ENCODE measurements at regions not wholly inside any gene's neighbourhood (a gene's known extent, or its start where the extent isn't known, plus 50 kb on each side); places are given as distances from the start of the nearest gene placed in this dataset.
"Not testable (repeated sequence)": the region's sequence is repeated elsewhere in the genome, so short reads cannot be mapped to it uniquely, and the experiment has no call there.

DNA sequence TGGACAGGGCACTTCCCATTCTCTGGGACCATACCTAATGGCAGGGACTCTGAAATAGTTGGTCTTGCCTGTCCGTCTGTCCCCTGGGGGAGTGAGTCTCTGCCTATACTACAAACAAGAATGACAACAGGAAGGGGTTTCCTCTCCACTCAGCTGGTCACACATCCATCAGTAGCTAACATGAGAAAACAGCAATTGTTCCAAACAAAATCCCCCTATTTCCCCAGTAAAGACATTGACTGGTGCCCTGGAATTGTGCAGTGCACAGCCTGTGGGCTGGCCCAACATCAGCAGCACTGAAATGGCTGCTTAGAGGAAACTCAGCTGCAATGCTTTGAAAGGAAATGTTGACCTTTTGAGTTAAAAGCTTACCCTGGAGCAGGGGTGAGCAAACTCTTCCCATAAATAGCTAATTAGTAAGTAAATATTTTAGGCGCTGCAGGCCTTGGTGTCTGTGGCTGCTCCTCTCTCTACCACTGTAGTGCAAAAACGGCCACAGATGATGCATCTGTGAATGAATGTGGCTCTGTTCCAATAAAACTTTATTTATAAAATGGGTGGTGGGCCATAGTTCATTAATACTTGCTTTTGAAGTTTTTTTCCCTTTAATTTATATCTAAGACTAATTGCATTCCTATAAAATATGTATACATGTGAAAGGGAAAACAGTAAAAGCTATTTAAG, 174.3 kb downstream of the KLF13 start:
- H3K27ac ChIP-seq = no peak overlapping the region
- H3K36me3 ChIP-seq = no peaks in the 10 kb centered on the region
- no peaks in the 10 kb centered on the region for H3K4me1 ChIP-seq
- no peaks in the 10 kb centered on the region for H3K9me3 ChIP-seq (replicated peaks)
- H3K4me3 ChIP-seq = no peak overlapping the region
- no peaks in the 10 kb centered on the region for H3K27me3 ChIP-seq
- DNase-seq = no peak

DNA sequence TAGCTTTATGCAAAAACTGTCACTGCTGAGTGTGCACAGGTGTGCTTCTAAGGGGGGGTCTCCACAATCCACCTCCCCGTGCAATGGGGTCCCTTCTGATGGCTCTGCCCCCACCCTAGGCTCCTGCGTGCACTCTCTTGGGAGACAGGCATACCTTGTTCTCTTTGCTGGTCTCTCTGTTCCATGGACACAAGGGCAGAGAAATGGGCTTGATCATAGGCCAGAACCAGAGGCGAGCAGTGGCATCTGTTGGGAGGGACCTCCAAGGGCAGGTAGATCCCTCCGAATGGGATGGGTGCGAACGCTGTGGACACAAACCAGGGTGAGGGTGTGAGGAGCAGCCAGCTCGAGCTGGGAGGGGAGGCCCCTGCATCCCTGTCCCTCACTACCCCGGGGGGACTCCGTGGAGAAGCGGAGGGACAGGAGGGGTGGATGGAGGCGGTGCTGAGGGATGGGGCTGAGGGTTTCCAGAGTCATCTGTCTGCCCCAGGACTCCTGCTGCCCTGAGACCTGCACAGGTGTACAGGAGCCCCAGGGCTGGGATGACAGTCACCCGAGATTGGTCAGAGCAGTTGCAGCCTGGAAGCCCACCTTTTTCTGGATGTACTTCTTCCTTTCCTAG, 175.0 kb downstream of the KLF13 start:
- Histone ChIP-seq H3K9me3 (replicated peaks) (no peaks in the 10 kb centered on the region), H3K4me3 (no peak overlapping the region), H3K27me3 (no peaks in the 10 kb centered on the region), H3K27ac (no peak overlapping the region), H3K36me3 (no peaks in the 10 kb centered on the region), H3K4me1 (no peaks in the 10 kb centered on the region)
- no peak for DNase-seq

DNA sequence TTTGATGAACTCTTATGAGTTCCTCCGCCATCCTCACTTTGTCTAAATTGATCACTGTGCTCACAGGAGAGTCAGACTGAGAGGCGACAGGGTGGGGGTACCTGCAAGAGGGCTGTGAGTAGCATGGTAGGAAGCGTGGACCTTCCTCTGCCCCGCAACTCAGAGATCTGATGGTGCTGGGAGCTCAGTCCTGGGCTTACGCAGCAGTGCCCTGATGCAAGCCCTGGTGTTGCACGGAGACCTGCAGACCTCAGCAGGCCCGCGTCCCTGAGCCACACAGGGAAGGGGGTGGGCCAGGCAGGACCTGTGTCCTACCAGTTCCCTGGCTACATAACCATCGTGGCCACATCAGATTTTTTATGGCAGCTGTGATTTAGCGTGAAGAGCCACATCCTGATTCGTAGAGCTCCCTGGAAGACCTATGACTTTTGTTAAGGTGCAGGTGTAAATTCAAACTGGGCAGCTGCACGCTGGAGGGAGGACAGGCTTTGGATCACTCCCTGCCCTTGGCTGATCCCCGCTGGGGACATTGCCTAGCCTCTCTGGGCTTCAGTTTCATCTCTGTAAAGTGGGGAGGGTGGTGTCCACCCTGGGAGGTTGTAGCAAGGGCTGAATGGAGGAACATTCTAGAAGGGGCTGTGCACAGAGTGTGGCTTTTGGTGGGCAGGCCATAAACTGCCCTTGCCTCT, 176.1 kb downstream of the KLF13 start:
- no peak overlapping the region for H3K4me3 ChIP-seq
- no peaks in the 10 kb centered on the region for H3K27me3 ChIP-seq
- H3K36me3 ChIP-seq = no peaks in the 10 kb centered on the region
- peak in 1 of 2 experiments; percentile 20 for DNase-seq
- H3K27ac ChIP-seq = no peak overlapping the region
- no peaks in the 10 kb centered on the region for H3K4me1 ChIP-seq
- H3K9me3 ChIP-seq (replicated peaks) = no peaks in the 10 kb centered on the region

DNA sequence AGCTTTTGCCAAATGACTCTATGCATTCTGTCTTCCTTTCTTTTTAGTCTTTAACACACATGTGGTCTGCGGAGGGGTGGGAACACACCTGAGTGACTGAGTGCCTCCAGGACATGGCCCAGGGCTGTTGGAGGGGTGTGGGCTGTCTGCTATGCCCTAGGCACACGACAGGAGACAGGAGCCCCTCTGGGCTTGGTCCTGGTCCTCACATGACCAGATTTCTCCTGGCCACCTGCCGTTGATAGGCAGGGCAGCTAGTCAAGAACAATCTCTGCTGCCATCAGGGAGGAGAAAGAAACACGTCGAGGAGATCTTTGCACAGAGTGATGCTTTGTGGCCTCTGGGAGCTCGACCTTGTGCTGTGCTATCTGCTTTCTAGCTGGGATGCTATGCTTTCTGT, 176.6 kb downstream of the KLF13 start:
- Histone ChIP-seq H3K4me1 (no peaks in the 10 kb centered on the region), H3K36me3 (no peaks in the 10 kb centered on the region), H3K9me3 (replicated peaks) (no peaks in the 10 kb centered on the region), H3K27ac (no peak overlapping the region), H3K27me3 (no peaks in the 10 kb centered on the region), H3K4me3 (no peak overlapping the region)
- DNase-seq = no peak

DNA sequence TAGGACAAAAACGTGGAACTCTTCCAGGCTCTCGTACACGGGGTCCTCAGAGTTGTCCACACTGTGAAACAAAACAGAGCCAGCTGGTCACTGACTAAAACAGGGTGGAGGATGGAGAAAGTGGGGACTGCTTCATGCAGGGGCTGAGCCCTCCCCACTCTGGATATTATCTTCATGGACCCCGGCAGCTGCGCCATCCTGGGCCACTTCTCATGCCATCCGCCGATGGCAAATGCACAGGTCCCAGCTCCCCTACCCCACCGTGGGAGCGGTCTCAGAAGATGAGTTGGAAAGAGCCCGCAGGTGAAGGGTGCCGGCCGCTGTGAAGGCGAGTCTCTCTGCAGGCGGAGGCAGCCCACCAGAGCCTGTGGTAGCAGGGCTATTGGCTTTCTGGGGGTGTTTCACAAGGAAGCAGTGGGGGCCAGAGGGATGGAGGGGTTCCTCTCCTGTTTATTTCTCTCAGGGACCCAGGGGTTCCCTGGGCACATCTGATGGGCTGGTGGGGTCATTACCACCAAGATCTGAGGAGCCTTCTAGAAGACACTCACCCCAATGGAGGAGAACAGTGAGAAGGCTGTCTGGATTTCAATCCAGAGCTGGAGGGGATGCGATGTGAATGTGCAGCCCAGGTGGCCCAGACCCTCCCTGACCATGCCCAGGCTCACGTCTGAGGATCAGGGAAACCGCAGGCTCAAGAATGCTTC, 177.3 kb downstream of the KLF13 start:
- no peaks in the 10 kb centered on the region for H3K36me3 ChIP-seq
- H3K4me3 ChIP-seq = no peak overlapping the region
- no peak for DNase-seq
- H3K27ac ChIP-seq = no peak overlapping the region
- no peaks in the 10 kb centered on the region for H3K4me1 ChIP-seq
- no peaks in the 10 kb centered on the region for H3K9me3 ChIP-seq (replicated peaks)
- no peaks in the 10 kb centered on the region for H3K27me3 ChIP-seq

DNA sequence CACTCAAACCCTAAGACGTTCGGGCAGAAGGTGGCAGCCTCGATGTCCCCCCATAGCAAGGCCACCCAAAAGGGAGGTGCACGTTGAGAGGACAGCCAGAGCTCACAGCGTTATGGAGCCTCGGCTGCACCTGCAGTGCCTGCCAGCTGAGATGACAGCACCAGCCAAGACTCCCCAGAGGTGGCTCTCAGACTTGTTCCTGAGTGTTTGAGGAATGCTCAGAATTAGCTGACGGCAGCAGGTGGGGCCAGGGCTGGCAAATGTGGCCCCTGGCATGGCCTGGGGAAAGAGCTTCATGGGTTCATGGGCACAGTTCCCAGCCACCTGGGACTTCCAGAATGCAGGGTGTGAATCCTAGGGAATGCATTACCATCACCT, 177.8 kb downstream of the KLF13 start:
- no peaks in the 10 kb centered on the region for H3K36me3 ChIP-seq
- H3K27ac ChIP-seq = no peak overlapping the region
- H3K4me3 ChIP-seq = no peak overlapping the region
- no peaks in the 10 kb centered on the region for H3K27me3 ChIP-seq
- no peaks in the 10 kb centered on the region for H3K4me1 ChIP-seq
- no peak for DNase-seq
- no peaks in the 10 kb centered on the region for H3K9me3 ChIP-seq (replicated peaks)

DNA sequence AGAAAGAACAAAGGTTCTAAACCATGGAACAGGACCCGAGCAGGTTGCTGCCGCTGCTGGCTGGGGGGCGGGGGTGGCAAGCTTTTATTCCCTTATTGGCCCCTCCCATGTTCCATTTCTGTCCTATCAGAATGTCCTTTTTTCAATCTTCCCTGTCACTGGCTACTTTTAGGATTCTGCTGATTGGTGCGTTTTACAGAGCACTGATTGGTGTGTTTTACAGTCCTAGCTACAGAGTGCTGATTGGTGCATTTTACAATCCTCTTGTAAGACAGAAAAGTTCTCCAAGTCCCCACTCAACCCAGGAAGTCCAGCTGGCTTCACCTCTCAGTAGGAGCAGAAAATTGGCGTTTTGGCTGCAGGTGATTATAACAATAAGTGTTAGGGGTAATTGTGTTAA, 180.9 kb downstream of the KLF13 start:
- not testable (repeated sequence) for H3K27me3 ChIP-seq; H3K4me3 ChIP-seq; H3K4me1 ChIP-seq; H3K27ac ChIP-seq; DNase-seq; H3K36me3 ChIP-seq; H3K9me3 ChIP-seq (replicated peaks)

DNA sequence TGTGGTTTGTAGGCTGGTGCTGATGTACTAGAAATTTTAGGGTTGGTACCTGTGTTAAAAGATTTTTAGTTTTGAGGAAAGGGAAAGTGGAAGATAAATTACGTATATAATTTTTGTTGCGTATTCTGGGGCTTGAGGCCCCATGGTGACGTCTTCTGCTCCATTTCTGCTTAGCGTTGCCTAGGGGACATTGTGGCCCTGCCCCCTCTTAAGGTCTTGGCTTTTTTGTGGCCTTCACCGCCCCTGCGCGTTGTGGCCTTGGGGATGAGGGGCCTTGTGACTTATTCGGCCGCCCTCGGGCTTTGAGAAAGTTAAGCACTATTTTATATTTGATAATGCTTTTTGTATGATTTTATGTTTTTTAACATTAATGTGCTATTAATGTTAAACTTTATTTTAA, 182.0 kb downstream of the KLF13 start:
- Histone ChIP-seq H3K4me3 (no peak overlapping the region), H3K4me1 (no peaks in the 10 kb centered on the region), H3K36me3 (no peaks in the 10 kb centered on the region), H3K27me3 (no peaks in the 10 kb centered on the region), H3K9me3 (replicated peaks) (no peaks in the 10 kb centered on the region), H3K27ac (no peak overlapping the region)
- no peak for DNase-seq

DNA sequence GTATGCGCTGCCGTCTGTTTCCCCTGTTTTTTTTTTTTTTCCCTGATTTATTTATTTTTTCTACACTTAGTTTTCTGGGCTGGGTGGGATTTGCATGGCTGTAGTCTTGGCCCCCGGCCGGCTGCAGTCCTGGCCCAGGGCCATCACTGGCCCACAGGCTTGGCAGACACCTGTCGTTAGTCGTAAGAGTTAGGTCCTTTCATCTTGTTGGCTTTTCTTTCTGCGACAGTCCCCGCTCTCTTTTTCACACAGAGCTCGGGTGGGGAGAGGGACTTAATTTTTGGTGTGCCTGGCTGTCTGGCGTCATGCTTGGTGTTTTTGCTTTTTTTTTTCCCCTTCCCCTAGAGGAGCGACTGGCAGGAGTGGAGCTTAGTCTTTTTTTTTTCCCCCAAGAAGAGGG, 183.4 kb downstream of the KLF13 start:
- Histone ChIP-seq H3K27me3 (no peaks in the 10 kb centered on the region), H3K4me3 (no peak overlapping the region), H3K27ac (no peak overlapping the region), H3K9me3 (replicated peaks) (no peaks in the 10 kb centered on the region), H3K36me3 (no peaks in the 10 kb centered on the region), H3K4me1 (no peaks in the 10 kb centered on the region)
- peak; percentile 85 to 92 for DNase-seq

DNA sequence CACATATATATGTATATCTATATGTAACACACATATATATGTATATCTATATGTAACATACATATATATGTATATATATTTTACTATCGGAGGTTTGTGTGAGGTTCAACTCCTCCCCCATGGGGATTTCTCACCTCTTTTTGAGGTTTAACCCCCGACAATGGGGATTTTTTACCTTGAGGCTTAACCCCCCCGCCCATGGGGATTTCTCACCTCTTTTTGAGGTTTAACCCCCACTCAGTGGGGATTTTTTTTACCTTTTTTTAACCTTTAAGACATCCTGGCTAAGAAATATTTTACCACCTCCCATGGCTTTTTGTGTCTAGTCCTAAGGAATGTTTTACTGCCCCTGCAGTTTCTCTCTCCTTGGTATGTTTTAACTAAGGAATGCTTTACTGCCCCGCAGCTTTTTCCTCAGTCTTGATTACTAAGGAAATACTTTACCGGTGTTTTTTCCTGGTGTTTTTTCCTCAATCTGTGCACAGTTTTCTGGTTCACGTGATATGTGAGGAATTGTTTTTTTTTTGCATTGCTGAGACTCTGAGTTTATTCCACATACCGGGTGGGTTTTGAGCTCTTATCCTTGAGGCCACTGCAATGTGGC, 185.2 kb downstream of the KLF13 start:
- Histone ChIP-seq H3K36me3 (no peaks in the 10 kb centered on the region), H3K4me1 (no peaks in the 10 kb centered on the region), H3K9me3 (replicated peaks) (no peaks in the 10 kb centered on the region), H3K4me3 (no peak overlapping the region), H3K27ac (no peak overlapping the region), H3K27me3 (no peaks in the 10 kb centered on the region)
- no peak for DNase-seq

DNA sequence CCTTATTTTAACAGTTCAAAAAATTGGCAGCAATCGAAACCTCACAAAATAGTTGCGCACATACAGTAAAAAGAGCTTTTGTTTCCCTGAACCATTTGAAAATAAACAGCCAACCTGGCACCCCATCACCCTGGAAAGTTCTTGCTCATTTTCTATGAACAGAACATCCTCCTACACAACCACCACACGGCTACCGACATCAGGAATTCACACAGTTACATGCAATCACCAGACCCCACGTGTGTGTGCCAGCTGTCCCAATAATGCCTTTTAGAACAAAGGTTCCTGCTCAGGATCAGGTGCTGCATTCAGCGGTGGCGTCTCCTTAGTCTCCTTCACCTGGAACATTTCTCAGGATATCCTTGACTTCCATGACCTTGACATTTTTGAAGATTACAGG, 186.5 kb downstream of the KLF13 start:
- Histone ChIP-seq H3K4me1 (no peaks in the 10 kb centered on the region), H3K36me3 (no peaks in the 10 kb centered on the region), H3K9me3 (replicated peaks) (no peaks in the 10 kb centered on the region), H3K27ac (no peak overlapping the region), H3K27me3 (no peaks in the 10 kb centered on the region), H3K4me3 (no peak overlapping the region)
- DNase-seq = no peak

DNA sequence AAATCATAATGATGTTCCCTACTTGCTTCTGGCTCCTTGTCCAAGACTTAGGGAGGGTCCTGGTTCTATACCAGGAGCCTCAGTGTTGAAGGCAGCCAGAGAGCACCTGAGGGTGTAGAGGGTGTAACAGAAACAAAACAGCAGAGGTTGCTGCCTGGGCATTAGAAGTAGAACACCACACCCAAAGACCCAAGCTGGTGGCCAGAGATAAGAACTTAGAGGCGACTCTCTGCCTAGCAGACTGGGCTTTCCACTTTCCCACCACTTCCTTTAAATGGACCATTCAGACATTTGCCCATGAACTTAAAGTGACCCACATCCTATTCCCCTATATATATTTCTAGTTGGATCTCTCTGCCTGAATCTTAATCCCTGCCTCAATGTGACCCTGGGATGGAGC, 189.8 kb downstream of the KLF13 start:
- Histone ChIP-seq H3K4me1 (no peaks in the 10 kb centered on the region), H3K36me3 (no peaks in the 10 kb centered on the region), H3K27me3 (no peaks in the 10 kb centered on the region), H3K9me3 (replicated peaks) (no peaks in the 10 kb centered on the region), H3K27ac (no peak overlapping the region), H3K4me3 (no peak overlapping the region)
- DNase-seq = no peak

DNA sequence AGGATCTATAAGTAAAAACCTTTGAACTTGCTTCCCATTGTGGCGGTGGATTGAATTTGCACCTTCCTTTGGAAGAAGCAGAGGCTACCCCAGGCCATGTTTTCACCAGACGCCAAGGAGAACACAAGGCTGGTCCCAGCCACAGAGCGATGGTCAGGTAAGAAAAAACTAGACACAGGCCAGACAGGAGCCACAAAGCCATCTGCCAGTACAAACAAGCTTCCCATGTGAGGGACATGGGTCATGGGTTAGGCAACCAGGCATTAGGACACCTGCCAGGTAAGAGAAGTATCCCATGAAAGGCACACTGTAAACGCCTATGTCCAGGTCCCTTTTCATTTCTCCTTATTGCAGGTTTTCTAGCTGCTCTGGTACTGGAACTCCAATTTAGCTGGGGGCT, 190.2 kb downstream of the KLF13 start:
- no peaks in the 10 kb centered on the region for H3K27me3 ChIP-seq
- H3K9me3 ChIP-seq (replicated peaks) = no peaks in the 10 kb centered on the region
- no peak overlapping the region for H3K27ac ChIP-seq
- no peaks in the 10 kb centered on the region for H3K4me1 ChIP-seq
- H3K4me3 ChIP-seq = no peak overlapping the region
- H3K36me3 ChIP-seq = no peaks in the 10 kb centered on the region
- DNase-seq = no peak

DNA sequence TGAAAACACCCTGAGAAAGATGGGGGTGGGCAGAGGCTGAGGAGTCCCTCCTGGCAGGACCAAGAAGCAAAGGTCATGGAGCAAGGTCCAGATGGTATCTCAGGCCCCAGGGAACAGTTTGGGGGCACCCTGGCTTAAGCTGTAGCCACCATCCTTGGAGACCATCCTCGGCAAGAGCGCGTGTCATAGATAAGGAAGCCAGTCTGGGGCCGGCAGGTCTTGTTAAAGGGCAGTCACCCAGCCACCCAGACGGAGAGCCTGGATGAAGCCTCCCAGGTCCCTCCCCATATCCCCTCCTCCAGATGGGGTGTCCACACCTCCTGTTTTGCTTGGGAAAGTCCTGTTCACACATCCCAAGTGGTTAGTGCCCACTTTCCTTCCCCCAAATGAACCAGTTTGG, 191.1 kb downstream of the KLF13 start:
- Histone ChIP-seq H3K27ac (no peak overlapping the region), H3K36me3 (no peaks in the 10 kb centered on the region), H3K9me3 (replicated peaks) (no peaks in the 10 kb centered on the region), H3K4me3 (no peak overlapping the region), H3K4me1 (no peaks in the 10 kb centered on the region), H3K27me3 (no peaks in the 10 kb centered on the region)
- no peak for DNase-seq

DNA sequence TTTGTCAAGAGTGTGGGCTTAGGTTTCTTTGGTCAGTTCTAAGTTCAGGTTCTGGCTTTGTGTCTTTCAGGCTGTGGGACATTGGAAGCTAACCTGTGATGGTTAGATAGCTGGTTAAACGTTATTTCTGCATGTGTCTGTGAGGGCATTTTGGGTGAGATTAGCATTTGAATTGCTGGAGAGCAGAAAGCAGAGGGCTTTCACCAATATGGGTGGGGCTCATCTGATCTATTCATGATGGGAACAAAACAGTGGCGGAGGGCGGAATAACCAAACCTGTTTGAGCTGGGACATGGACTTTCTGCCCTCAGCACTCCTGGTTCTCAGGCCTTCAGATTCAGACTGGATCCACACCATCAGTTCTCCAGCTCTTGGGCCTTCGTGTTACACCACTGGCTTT, 195.4 kb downstream of the KLF13 start:
- Histone ChIP-seq H3K27ac (no peak overlapping the region), H3K4me1 (no peaks in the 10 kb centered on the region), H3K4me3 (no peak overlapping the region), H3K27me3 (no peaks in the 10 kb centered on the region), H3K36me3 (no peaks in the 10 kb centered on the region), H3K9me3 (replicated peaks) (no peaks in the 10 kb centered on the region)
- DNase-seq = no peak
